ENCODE measurements at regions not wholly inside any gene's neighbourhood (a gene's known extent, or its start where the extent isn't known, plus 50 kb on each side); places are given as distances from the start of the nearest gene placed in this dataset.
"Not testable (repeated sequence)": the region's sequence is repeated elsewhere in the genome, so short reads cannot be mapped to it uniquely, and the experiment has no call there.

DNA sequence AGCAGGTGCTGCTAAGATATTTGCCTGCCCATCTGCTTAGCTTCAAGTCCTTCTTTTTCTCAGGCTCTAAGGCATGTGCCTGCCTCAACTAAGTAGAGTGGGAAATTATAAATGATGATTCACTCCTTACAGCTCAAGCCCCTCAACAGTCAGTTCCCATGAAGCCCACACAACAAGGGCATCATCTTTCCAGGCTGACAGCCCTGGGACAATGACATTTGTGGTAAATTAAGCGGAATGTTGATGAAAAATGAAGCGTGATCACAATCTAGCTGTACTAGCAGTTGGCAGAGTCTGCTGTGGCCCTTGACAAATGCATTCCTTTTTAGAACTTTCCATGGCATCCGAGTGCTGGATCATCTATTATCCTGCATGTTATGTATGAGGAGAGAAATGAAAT lies 548.6 kb downstream of the KIF4B start:
- no peaks in the 10 kb centered on the region for H3K36me3 ChIP-seq (replicated peaks; ENCODE audit: insufficient read depth, low read length)
- H3K79me2 ChIP-seq (ENCODE audit: low read length) = no peaks in the 10 kb centered on the region
- TF ChIP-seq EZH2 (optimal IDR thresholded peaks at IDR 0.05; ENCODE audit: low read depth, low read length) (no peak), EZH2phosphoT487 (IDR thresholded peaks at IDR 0.05; ENCODE audit: low read length) (no peak)
- H4K20me1 ChIP-seq (ENCODE audit: insufficient read depth, low read length) = no peaks in the 10 kb centered on the region
- no peak overlapping the region for H3K4me2 ChIP-seq (ENCODE audit: low read depth, low read length)
- no peak overlapping the region for H3K27ac ChIP-seq (ENCODE audit: low read length)
- no peak overlapping the region for H3K4me3 ChIP-seq (ENCODE audit: low read length)
- no peaks in the 10 kb centered on the region for H3K27me3 ChIP-seq (replicated peaks; ENCODE audit: insufficient read depth, low read length)
- H3K9ac ChIP-seq (ENCODE audit: low read length) = no peak overlapping the region
- no peaks in the 10 kb centered on the region for H3K9me3 ChIP-seq (replicated peaks; ENCODE audit: insufficient read depth, low read length)
- H3K4me1 ChIP-seq (ENCODE audit: low read length) = no peaks in the 10 kb centered on the region
- H3K9me2 ChIP-seq (replicated peaks; ENCODE audit: insufficient read depth, low read length) = no peaks in the 10 kb centered on the region
- H2AFZ ChIP-seq (ENCODE audit: low read length) = no peak overlapping the region
- no peaks in the 10 kb centered on the region for H3F3A ChIP-seq (ENCODE audit: insufficient read depth, low read length)
- no peak for DNase-seq

DNA sequence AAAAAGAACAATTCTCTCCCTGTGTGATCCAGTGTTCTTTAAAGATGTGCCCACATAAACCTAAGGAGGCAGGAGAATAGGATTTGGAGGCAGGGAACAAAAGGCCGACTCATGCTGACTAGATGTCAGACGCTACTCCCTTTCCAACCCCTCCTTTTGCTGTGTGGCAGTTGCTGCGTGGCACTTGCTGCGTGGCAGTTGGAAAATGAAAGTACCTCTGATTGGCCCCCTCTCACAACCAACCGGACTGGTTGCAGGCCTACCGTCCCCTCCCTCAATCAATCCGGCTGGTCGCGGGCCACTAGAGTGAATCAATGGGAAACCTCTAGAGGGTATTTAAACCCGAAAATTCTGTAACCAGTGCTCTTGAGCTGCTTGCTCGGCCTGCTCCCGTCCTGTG lies 551.0 kb downstream of the KIF4B start:
- Histone ChIP-seq H4K20me1 (ENCODE audit: insufficient read depth, low read length) (no peaks in the 10 kb centered on the region), H3K4me1 (ENCODE audit: low read length) (no peaks in the 10 kb centered on the region), H3K27me3 (replicated peaks; ENCODE audit: insufficient read depth, low read length) (no peaks in the 10 kb centered on the region), H3K9me3 (replicated peaks; ENCODE audit: insufficient read depth, low read length) (no peaks in the 10 kb centered on the region), H3K27ac (ENCODE audit: low read length) (no peak overlapping the region), H2AFZ (ENCODE audit: low read length) (no peak overlapping the region), H3K9ac (ENCODE audit: low read length) (no peak overlapping the region), H3K4me2 (ENCODE audit: low read depth, low read length) (no peak overlapping the region), H3K9me2 (replicated peaks; ENCODE audit: insufficient read depth, low read length) (no peaks in the 10 kb centered on the region), H3F3A (ENCODE audit: insufficient read depth, low read length) (no peaks in the 10 kb centered on the region), H3K79me2 (ENCODE audit: low read length) (no peaks in the 10 kb centered on the region), H3K4me3 (ENCODE audit: low read length) (no peak overlapping the region), H3K36me3 (replicated peaks; ENCODE audit: insufficient read depth, low read length) (no peaks in the 10 kb centered on the region)
- no peak for DNase-seq
- TF ChIP-seq, protein P1, sequence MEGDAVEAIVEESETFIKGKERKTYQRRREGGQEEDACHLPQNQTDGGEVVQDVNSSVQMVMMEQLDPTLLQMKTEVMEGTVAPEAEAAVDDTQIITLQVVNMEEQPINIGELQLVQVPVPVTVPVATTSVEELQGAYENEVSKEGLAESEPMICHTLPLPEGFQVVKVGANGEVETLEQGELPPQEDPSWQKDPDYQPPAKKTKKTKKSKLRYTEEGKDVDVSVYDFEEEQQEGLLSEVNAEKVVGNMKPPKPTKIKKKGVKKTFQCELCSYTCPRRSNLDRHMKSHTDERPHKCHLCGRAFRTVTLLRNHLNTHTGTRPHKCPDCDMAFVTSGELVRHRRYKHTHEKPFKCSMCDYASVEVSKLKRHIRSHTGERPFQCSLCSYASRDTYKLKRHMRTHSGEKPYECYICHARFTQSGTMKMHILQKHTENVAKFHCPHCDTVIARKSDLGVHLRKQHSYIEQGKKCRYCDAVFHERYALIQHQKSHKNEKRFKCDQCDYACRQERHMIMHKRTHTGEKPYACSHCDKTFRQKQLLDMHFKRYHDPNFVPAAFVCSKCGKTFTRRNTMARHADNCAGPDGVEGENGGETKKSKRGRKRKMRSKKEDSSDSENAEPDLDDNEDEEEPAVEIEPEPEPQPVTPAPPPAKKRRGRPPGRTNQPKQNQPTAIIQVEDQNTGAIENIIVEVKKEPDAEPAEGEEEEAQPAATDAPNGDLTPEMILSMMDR (IDR thresholded peaks at IDR 0.05; ENCODE audit: low read length) = no peak
- no peak for TF ChIP-seq EZH2 (optimal IDR thresholded peaks at IDR 0.05; ENCODE audit: low read depth, low read length)
- TF ChIP-seq EZH2phosphoT487 (IDR thresholded peaks at IDR 0.05; ENCODE audit: low read length) = no peak

DNA sequence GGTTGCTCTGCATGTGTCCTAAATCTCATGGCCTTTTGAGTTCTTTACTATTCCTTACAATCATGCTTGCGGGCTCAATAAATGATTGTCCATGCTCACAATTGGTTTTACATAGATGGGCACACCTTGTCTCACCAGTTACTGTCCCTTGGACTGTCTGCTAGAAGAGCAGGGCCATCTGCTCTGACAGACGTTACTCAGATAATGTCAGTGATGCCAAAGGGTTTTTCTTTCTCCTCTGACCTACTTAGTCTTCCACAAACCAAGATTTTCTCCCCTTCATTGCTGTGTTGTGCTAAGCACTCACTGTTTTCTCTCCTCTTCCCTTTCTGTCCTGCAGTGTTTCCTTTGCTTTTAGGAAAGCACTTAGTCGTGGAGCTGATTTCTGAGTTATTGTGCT lies 562.3 kb downstream of the KIF4B start:
- Histone ChIP-seq H3K9ac (ENCODE audit: low read length) (no peak overlapping the region), H2AFZ (ENCODE audit: low read length) (no peak overlapping the region), H3K4me3 (ENCODE audit: low read length) (no peak overlapping the region), H3K9me3 (replicated peaks; ENCODE audit: insufficient read depth, low read length) (no peaks in the 10 kb centered on the region), H3K27ac (ENCODE audit: low read length) (no peak overlapping the region), H3K79me2 (ENCODE audit: low read length) (no peaks in the 10 kb centered on the region), H3K4me2 (ENCODE audit: low read depth, low read length) (no peak overlapping the region), H3K27me3 (replicated peaks; ENCODE audit: insufficient read depth, low read length) (no peaks in the 10 kb centered on the region), H3K36me3 (replicated peaks; ENCODE audit: insufficient read depth, low read length) (no peaks in the 10 kb centered on the region), H3K9me2 (replicated peaks; ENCODE audit: insufficient read depth, low read length) (no peaks in the 10 kb centered on the region), H3F3A (ENCODE audit: insufficient read depth, low read length) (no peaks in the 10 kb centered on the region), H4K20me1 (ENCODE audit: insufficient read depth, low read length) (no peaks in the 10 kb centered on the region), H3K4me1 (ENCODE audit: low read length) (no peaks in the 10 kb centered on the region)
- TF ChIP-seq EZH2phosphoT487 (IDR thresholded peaks at IDR 0.05; ENCODE audit: low read length) = no peak
- TF ChIP-seq EZH2 (optimal IDR thresholded peaks at IDR 0.05; ENCODE audit: low read depth, low read length) = no peak
- no peak for DNase-seq

DNA sequence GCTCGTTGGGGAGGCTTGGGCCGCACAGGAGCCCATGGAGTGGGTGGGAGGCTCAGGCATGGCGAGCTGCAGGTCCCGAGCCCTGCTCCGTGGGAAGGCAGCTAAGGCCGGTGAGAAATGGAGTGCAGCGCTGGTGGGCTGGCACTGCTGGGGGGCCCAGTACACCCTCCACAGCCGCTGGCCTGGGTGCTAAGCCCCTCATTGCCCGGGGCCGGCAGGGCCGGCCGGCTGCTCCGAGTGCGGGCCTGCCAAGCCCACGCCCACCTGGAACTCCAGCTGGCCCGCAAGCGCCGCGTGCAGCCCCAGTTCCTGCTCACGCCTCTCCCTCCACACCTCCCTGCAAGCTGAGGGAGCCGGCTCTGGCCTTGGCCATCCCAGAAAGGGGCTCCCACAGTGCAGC lies 573.3 kb downstream of the KIF4B start:
- not testable (repeated sequence) for H3K27ac ChIP-seq (ENCODE audit: low read length); H3K36me3 ChIP-seq (replicated peaks; ENCODE audit: insufficient read depth, low read length); H3K9me3 ChIP-seq (replicated peaks; ENCODE audit: insufficient read depth, low read length); H3K4me1 ChIP-seq (ENCODE audit: low read length); H3K4me2 ChIP-seq (ENCODE audit: low read depth, low read length); DNase-seq; H3K9ac ChIP-seq (ENCODE audit: low read length); H3K9me2 ChIP-seq (replicated peaks; ENCODE audit: insufficient read depth, low read length); H3K27me3 ChIP-seq (replicated peaks; ENCODE audit: insufficient read depth, low read length); H3K79me2 ChIP-seq (ENCODE audit: low read length); H3K4me3 ChIP-seq (ENCODE audit: low read length); H4K20me1 ChIP-seq (ENCODE audit: insufficient read depth, low read length); H2AFZ ChIP-seq (ENCODE audit: low read length); H3F3A ChIP-seq (ENCODE audit: insufficient read depth, low read length)

DNA sequence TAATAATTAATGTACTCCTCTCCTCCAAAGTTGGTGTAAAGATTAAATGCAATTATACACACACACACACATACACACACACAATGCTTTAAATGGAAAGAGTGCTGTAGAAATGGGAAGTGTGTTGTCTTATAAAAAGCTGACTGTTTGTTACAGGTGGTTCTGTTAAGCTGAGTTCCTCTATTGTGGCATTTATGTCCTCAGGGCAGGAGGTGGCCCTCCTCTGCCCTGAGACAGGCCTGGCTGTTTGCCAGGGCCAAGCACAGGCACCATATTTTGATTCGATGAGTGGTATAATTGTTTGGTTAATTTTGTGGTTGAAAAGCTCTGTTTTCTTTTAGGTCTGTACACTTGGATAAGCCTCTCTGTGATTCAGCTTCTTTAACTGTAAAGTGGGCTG lies 573.9 kb downstream of the KIF4B start:
- no peaks in the 10 kb centered on the region for H3K9me3 ChIP-seq (replicated peaks; ENCODE audit: insufficient read depth, low read length)
- H3K9ac ChIP-seq (ENCODE audit: low read length) = no peak overlapping the region
- no peak overlapping the region for H3K27ac ChIP-seq (ENCODE audit: low read length)
- H3K4me3 ChIP-seq (ENCODE audit: low read length) = no peak overlapping the region
- no peaks in the 10 kb centered on the region for H3K9me2 ChIP-seq (replicated peaks; ENCODE audit: insufficient read depth, low read length)
- DNase-seq = peak; percentile 7
- H3K36me3 ChIP-seq (replicated peaks; ENCODE audit: insufficient read depth, low read length) = no peaks in the 10 kb centered on the region
- TF ChIP-seq EZH2 (optimal IDR thresholded peaks at IDR 0.05; ENCODE audit: low read depth, low read length) = no peak
- no peak for TF ChIP-seq EZH2phosphoT487 (IDR thresholded peaks at IDR 0.05; ENCODE audit: low read length)
- TF ChIP-seq, protein P1 (IDR thresholded peaks at IDR 0.05; ENCODE audit: low read length) = no peak
- no peaks in the 10 kb centered on the region for H3F3A ChIP-seq (ENCODE audit: insufficient read depth, low read length)
- no peak overlapping the region for H2AFZ ChIP-seq (ENCODE audit: low read length)
- no peaks in the 10 kb centered on the region for H3K27me3 ChIP-seq (replicated peaks; ENCODE audit: insufficient read depth, low read length)
- no peaks in the 10 kb centered on the region for H3K4me1 ChIP-seq (ENCODE audit: low read length)
- H3K79me2 ChIP-seq (ENCODE audit: low read length) = no peaks in the 10 kb centered on the region
- no peaks in the 10 kb centered on the region for H4K20me1 ChIP-seq (ENCODE audit: insufficient read depth, low read length)
- no peak overlapping the region for H3K4me2 ChIP-seq (ENCODE audit: low read depth, low read length)

All from MM.1S (cell line).